ENCODE measurements at regions not wholly inside any gene's neighbourhood (a gene's known extent, or its start where the extent isn't known, plus 50 kb on each side); places are given as distances from the start of the nearest gene placed in this dataset.

DNA sequence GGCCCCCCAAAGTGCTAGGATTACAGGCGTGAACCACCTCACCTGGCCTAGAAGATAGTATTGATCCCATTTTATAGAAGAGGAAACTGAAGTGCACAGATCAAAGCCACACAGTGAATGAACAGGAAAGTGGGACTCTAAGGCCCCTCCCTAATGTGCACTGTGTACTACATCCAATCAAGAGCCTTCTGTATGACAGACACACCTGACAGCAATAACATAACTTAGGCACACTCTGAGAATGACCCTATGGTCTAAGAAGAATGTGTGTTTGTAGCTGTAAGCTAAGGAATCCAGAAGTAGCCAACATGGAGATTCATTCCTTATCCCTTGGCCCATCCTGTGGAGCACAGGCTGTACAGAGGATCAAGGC is 271.2 kb downstream of the SMARCA2 start:
- DNase-seq (ENCODE audit: low read depth, low spot score) (no peak), FAIRE-seq (no peak)
- Histone ChIP-seq H3K27ac (ENCODE audit: insufficient read depth, low read depth, low read length) (no peak overlapping the region), H3K9me1 (replicated peaks; ENCODE audit: control insufficient read depth, extremely low read depth, insufficient read depth, low read length) (no peaks in the 10 kb centered on the region), H2AFZ (ENCODE audit: low read depth, low read length) (no peak overlapping the region), H3K4me1 (ENCODE audit: control insufficient read depth, extremely low read depth, insufficient read depth, low read length) (no peaks in the 10 kb centered on the region), H3K4me3 (replicated peaks in 1 of 3; ENCODE audit: insufficient read depth in 1 of 3, low read depth in 1 of 3, low read length in 3 of 3) (no peak overlapping the region), H3K9ac (replicated peaks; ENCODE audit: extremely low read depth, insufficient read depth, low read length) (no peak overlapping the region), H3K79me2 (ENCODE audit: control insufficient read depth, insufficient read depth, low read length) (no peaks in the 10 kb centered on the region), H3K4me2 (ENCODE audit: insufficient read depth, low read length) (no peak overlapping the region), H3K27me3 (ENCODE audit: control insufficient read depth in 2 of 2, insufficient read depth in 2 of 2, low read length in 2 of 2) (no peaks in the 10 kb centered on the region), H4K20me1 (replicated peaks; ENCODE audit: control insufficient read depth, extremely low read depth, insufficient read depth, low read length) (no peaks in the 10 kb centered on the region), H3K9me3 (replicated peaks; ENCODE audit: control insufficient read depth, insufficient read depth, low read length) (no peaks in the 10 kb centered on the region), H3K36me3 (ENCODE audit: control insufficient read depth in 2 of 2, extremely low read depth in 1 of 2, insufficient read depth in 2 of 2, low read length in 2 of 2) (no peaks in the 10 kb centered on the region)
- dilution Hi-C loops (cut with MboI; ENCODE audit: extremely low pct_ligation_motif_present, low sequenced_read_pairs) (no loop called here), intact Hi-C loops (cut with micrococcal nuclease) (no loop called here)
- CTCF ChIA-PET = no interaction called here
- POLR2A ChIA-PET = no interaction called here
- no TSS peak for BruUV-seq (replicated peaks)
- TF ChIP-seq POLR2AphosphoS5 (IDR thresholded peaks at IDR 0.05; ENCODE audit: insufficient read depth, low read depth, low read length) (no peak), MYC (IDR thresholded peaks at IDR 0.05; ENCODE audit: low read depth, low read length) (no peak), GATA2 (IDR thresholded peaks at IDR 0.05; ENCODE audit: insufficient read depth, insufficient read length, low read depth, low read length) (no peak), EZH2 (IDR thresholded peaks at IDR 0.05; ENCODE audit: borderline replicate concordance, low read depth, low read length, severe bottlenecking) (no peak), JUN (IDR thresholded peaks at IDR 0.05; ENCODE audit: borderline replicate concordance, insufficient read depth, insufficient read length, low read depth) (no peak), FOS (IDR thresholded peaks at IDR 0.05; ENCODE audit: borderline replicate concordance, insufficient read depth, low read length) (no peak), POLR2A (IDR thresholded peaks at IDR 0.05; ENCODE audit: low read depth, low read length) (no peak)
- TF ChIP-seq, protein P1, sequence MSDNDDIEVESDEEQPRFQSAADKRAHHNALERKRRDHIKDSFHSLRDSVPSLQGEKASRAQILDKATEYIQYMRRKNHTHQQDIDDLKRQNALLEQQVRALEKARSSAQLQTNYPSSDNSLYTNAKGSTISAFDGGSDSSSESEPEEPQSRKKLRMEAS (IDR thresholded peaks at IDR 0.05; ENCODE audit: insufficient read depth, insufficient read length) = no peak
- TF ChIP-seq, protein P2, sequence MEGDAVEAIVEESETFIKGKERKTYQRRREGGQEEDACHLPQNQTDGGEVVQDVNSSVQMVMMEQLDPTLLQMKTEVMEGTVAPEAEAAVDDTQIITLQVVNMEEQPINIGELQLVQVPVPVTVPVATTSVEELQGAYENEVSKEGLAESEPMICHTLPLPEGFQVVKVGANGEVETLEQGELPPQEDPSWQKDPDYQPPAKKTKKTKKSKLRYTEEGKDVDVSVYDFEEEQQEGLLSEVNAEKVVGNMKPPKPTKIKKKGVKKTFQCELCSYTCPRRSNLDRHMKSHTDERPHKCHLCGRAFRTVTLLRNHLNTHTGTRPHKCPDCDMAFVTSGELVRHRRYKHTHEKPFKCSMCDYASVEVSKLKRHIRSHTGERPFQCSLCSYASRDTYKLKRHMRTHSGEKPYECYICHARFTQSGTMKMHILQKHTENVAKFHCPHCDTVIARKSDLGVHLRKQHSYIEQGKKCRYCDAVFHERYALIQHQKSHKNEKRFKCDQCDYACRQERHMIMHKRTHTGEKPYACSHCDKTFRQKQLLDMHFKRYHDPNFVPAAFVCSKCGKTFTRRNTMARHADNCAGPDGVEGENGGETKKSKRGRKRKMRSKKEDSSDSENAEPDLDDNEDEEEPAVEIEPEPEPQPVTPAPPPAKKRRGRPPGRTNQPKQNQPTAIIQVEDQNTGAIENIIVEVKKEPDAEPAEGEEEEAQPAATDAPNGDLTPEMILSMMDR (IDR thresholded peaks at IDR 0.05; ENCODE audit: extremely low read depth in 1 of 2, insufficient read depth in 1 of 2, low read depth in 1 of 2, low read length in 2 of 2) = no peak
